Limb (tissue), 2 donors: ENCODE measurements at regions not wholly inside any gene's neighbourhood (a gene's known extent, or its start where the extent isn't known, plus 50 kb on each side); places are given as distances from the start of the nearest gene placed in this dataset.

Experiments used
- DNase-seq, 2 donors: peaks; one replicate each; pipeline ENCODE4 v3.0.0-alpha.2; 2016; ENCODE audit errors: extremely low spot score in 2 of 2

GRCh38 chr5:103498800-103499551 lies 63.6 kb downstream of the NUDT12 start:
- no peak for DNase-seq

- DNase-seq = peak in 1 of 2 donors; percentile 24
Measured at GRCh38 chr5:103498211-103498610, 64.4 kb downstream of the NUDT12 start.

- no peak for DNase-seq
Measured at GRCh38 chr5:103497781-103498180, 64.8 kb downstream of the NUDT12 start.

DNA sequence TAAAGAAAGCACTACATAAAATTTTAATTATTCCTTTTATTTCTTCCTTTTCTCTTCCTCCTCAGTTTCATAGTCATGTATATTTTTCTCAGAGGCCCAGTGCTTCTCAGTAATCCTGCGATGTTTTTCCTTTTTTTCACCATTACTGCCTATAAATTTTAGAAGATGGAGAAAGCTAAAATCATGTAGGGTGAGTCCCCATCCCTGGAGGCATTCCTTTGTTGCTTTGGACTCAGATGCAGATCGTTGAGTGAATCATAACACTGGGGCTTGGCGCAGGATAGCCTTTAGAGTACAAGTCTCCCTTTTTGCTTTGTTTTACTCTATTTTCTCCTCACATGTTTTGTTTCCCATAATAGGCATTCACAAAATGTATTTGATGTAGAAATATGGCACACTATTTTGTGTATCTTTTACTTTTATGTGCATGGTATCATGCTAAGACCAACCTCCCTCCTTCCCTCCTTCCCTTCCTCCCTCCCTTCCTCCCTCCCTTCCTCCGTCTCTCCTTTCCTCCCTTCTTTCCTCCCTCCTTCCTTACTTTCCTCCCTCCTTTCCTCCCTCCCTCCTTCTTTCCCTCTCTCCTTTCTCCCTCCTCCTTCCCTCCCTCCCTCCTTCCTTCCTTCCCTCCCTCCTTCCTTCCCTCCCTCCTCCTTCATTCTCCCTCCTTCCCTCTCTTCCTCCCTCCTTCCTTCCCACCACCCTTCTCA lies 72.4 kb downstream of the NUDT12 start:
- no peak for DNase-seq

- no peak for DNase-seq
Measured at GRCh38 chr5:103489307-103489706, 73.3 kb downstream of the NUDT12 start.

GRCh38 chr5:103487822-103488493 lies 74.6 kb downstream of the NUDT12 start:
- DNase-seq = no peak

- peak in 1 of 2 donors; percentile 52 for DNase-seq
Measured at GRCh38 chr5:103487218-103487617, 75.4 kb downstream of the NUDT12 start.

- no peak for DNase-seq
Measured at GRCh38 chr5:103486739-103487138, 75.8 kb downstream of the NUDT12 start.

GRCh38 chr5:103480246-103480645 lies 82.3 kb downstream of the NUDT12 start:
- no peak for DNase-seq

GRCh38 chr5:103477678-103478077 lies 84.9 kb downstream of the NUDT12 start:
- no peak for DNase-seq

DNA sequence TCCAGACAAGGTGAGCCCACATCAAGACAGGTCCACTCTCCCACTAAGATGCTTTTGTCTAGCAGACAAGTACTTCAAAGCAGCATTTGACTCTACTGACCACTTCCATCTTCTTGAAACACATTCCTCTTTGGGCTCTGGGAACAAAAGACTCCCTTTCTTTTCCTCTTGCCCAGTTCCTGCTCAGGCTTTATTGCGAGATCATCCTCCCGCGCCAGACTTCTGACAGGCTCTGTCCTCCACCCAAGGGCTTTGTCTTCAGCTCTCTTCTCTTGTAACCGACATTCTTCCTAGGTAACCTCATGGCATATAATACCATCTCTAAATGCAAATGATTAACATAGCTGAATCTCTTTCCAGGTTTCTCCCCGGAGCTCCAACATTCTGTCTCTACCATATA lies 85.8 kb downstream of the NUDT12 start:
- no peak for DNase-seq

GRCh38 chr5:103475629-103476240 lies 86.9 kb downstream of the NUDT12 start:
- peak in 1 of 2 donors; percentile 75 for DNase-seq

- no peak for DNase-seq
Measured at GRCh38 chr5:103474677-103475076, 87.9 kb downstream of the NUDT12 start.

DNA sequence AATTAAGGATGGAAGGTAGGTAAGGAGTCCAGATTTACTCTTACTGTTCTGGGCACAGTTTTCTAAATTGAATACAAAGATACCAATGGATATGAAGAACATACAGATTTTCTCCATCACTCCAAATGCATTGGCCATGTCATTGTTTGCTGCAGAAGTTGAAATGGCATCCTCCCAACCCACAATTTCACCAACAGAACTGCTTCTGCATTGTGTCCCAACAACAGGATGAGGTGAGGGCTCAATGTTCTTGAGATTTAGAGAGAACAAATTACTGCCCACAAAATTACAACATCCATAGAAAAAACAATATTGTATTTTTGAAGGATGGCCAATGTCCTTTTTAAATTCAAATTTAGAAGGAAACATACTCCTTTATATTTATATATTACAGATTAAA lies 88.9 kb downstream of the NUDT12 start:
- DNase-seq = no peak

GRCh38 chr5:103472830-103473229 lies 89.8 kb downstream of the NUDT12 start:
- DNase-seq = no peak

DNA sequence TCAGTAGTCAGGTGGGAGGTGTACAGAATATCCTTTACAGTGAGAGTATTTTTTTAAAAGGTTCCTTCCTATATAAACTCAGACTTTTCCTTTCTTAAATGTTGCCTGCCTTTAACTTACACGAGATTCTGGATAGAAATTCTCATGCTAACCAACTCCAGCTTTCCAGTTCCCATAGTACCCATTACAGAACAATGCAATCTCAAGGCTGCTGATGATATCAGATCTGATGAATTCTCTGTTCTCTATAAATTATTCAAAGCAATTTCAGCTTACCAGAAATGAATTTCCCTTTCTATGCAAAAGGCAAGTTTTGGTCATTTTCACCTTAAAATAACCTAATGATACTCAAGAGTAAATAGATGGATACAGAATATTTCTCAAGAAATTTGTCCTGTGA lies 90.3 kb downstream of the NUDT12 start:
- DNase-seq = no peak

DNA sequence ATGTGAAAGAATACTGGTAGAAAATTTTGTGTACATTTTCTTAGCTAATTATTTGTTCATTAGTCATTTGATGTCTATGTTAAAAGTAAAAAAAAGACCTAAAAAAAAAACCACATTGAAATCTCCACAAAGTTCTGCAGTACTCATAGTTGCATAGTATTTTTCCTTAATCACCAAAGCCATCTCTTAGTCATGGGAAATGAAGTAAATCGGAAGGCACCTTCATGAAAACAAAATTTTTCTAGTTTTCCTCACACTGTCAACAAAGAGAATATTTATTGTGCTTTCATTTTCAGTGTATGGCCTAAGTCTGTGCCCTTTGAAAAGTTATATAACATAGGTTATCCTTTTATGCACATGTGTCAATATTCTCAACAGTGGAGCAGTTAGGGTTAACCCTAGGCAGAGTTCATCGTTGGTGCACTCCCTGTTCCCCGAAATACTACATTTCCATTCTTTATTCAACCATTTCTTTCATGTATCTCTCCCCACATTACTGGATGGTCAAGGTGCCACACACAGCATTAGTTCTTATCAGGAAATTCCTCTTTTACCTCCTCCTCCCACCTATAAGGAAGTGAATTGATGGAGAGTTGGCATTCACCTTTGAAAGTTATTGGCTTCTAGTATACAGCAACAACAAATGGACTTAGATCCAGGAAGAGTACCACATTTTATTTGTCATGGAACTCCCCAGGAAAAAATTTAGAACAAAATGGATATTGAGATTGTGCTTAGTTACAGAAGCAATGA lies 93.1 kb downstream of the NUDT12 start:
- DNase-seq = no peak

- DNase-seq = no peak
Measured at GRCh38 chr5:103467831-103468230, 94.8 kb downstream of the NUDT12 start.

DNA sequence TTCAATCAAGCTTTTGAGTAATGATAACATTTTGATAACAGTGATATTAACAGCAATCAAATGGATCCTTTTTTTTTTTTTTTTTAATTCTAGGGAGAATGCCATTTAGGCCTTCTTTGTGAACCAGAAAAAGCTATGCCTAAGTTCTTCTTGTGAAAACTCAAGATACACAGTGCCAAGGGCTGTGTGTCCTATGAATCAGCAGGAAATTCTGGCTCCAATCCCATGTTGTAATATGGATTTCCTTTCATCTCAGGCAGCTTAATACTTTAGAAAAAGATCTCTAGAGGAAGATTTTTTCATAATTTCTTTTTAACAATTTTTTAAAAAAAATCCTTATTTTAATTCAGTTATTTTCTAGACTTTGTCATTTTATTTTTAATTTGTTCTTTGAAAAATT lies 96.1 kb downstream of the NUDT12 start:
- DNase-seq = no peak

GRCh38 chr5:103465891-103466290 lies 96.7 kb downstream of the NUDT12 start:
- no peak for DNase-seq

DNA sequence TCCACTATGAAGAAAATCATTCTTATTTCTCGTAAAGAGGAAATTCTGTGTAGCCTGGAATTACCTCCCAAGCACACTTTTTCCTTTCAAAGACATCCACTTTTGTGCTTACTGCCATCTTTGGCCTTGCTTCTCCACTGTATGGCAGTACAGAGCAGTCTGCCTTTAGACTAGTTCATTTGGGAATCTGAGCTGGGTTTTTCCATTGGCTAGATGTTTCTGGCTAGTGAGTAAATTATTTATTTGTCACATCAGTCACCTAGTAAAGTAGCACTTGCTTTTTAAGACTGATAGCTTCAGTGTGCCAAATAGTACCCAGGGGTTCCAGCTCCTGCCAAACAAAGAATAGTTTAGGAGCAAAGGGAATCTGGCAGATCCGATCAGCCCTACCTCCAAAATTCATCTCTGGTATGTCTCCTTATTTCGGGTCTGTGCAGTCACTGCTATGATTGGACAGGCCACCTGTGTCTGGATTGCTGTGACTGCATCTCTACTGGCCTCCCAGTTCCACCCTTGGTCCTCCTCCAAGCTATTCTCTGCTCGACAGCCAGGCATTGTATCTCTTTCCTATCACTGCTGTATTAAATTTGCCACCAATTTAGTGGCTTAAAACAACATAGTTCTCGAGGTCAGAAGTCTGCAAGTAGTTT lies 97.6 kb downstream of the NUDT12 start:
- no peak for DNase-seq
